ENCODE measurements at regions not wholly inside any gene's neighbourhood (a gene's known extent, or its start where the extent isn't known, plus 50 kb on each side); places are given as distances from the start of the nearest gene placed in this dataset.
"Not testable (repeated sequence)": the region's sequence is repeated elsewhere in the genome, so short reads cannot be mapped to it uniquely, and the experiment has no call there.

- not testable (repeated sequence) for ATAC-seq, DNase-seq
These were observed 135.9 kb upstream of the PROKR2 start for GRCh38 chr20:5452691-5453090.

DNA sequence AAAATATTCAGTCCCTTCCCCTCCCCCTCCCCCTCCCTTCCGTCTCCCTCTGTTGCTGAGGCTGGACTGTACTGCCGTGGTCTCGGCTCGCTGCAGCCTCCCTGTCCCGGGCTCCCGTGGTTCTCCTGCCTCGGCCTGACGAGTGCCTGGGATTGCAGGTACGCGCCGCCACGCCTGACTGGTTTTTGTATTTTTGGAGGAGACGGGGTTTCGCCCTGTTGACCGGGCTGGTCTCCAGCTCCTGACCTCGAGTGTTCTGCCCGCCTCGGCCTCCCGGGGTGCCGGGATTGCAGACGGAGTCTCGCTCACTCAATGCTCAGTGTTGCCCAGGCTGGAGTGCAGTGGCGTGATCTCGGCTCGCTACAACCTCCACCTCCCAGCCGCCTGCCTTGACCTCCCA lies 135.5 kb upstream of the PROKR2 start:
- not testable (repeated sequence) for ATAC-seq, DNase-seq

- no peak for ATAC-seq
- DNase-seq, result no peak
These were observed 135.0 kb upstream of the PROKR2 start for GRCh38 chr20:5451643-5452210.

DNA sequence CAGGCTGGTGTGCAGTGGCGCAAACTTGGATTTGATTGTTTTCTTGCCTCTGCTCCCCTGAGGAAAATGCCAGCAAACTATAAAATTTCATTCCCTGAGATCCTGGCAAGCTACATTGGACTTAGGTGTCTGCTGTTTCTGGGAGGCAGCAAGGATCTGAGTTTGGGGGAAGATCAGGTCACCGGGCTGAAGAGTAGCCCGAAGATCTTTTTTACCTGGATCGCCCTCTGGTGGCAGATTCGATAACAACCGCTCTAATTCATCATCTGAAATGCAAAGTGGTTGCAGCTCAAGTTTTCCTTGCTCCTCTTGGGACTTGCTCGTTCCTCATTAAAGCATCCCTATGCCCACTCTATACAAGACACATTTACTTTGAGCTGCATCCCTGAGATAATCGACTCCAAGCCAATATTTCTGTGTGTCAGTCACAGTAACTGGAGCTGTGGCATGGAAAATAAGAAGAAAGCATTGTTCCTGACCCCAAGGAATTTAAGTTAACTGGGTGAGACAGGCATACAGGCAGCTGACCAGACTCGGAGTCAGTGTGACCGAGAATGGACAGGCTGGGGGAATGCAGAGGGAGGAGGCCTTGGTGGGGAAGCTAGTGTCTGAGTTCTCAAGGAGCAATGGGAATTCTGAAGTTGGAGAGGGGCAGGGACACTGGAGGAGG lies 131.8 kb upstream of the PROKR2 start:
- DNase-seq, result peak; percentile 65
- ATAC-seq, result no peak

DNA sequence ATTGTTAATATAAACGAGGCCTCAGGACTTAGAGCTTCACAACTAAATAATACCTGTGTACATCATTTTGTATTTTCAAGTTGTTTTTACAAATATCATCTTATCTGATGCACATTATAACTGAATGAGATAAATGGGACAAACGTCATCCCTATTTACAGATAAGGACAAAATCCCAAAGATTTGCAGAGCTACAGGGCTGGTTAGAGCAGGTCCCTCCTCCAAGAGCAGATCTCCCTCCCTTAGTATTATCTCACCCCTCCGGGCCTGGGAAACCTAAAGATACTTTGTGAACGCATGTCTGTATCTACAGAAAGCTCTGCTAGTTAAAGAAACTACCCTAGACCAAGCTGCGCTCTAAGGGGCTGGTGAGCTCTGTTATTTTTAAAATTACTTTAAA lies 130.4 kb upstream of the PROKR2 start:
- DNase-seq (no peak), ATAC-seq (no peak)

DNA sequence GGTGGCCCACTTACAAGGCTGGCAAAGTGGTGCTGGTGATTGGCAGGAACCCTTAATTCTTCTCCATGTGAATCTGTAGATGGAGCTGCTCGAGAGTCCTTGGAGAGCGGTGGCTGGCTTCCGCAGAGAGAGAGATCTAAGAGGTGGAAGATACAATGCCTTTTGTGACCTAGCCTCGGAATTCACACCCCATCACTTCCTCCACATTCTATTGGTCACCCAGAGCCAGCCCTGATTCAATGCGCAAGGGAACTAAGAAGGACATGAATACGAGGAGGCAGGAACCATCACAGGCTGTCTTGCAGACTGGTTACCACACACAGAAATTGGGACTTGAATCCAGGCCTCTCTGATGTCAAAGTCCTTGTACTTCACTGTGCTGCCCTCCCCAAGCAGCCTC lies 128.9 kb upstream of the PROKR2 start:
- DNase-seq, result no peak
- ATAC-seq, result no peak

DNA sequence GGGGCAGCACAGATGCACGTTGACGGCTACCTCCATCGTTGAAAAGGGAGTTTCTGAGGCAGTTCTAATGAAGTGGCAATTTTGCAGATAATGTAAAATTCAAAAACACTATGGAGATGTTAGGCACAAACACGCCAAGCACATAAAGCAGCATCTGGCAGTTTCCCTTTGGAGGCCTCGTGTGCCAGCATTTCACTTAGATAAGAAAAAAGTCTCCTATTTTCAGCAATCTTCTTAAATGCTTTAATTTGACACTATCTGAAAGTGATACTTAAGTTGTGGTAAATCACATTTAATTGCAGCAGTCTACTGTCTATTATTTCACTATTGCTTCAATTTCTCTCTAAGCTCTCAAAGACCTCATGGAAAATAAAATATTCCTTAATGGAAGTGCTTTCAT lies 125.3 kb upstream of the PROKR2 start:
- no peak for DNase-seq
- ATAC-seq, result no peak

GRCh38 chr20:5434116-5434515 lies 117.4 kb upstream of the PROKR2 start:
- no peak for ATAC-seq
- no peak for DNase-seq

GRCh38 chr20:5433352-5433751 lies 116.6 kb upstream of the PROKR2 start:
- ATAC-seq, result no peak

GRCh38 chr20:5432030-5432429 lies 115.3 kb upstream of the PROKR2 start:
- DNase-seq, result no peak
- ATAC-seq, result no peak

More at GRCh38 chr20:5433352-5433751, 116.6 kb upstream of the PROKR2 start:
- no peak for DNase-seq

- no peak for DNase-seq
- ATAC-seq, result no peak
These were observed 113.9 kb upstream of the PROKR2 start for GRCh38 chr20:5430670-5431069.

DNA sequence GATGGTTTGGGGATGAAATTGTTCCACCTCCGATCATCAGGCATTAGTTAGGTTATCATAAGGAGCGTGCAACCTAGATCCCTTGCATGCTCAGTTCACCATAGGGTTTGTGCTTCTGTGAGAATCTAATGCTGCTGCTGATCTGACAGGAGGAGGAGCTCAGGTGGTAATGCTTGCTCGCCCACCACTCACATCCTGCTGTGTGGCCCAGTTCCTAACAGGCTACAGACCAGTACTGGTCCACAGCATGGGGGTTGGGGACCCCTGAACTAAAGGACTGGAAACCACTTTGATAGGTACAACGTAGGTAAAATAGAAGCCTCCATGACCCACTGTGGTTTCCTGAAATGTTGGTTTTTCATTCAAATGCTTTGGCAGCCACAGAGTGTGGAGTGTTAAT lies 109.3 kb upstream of the PROKR2 start:
- ATAC-seq (no peak), DNase-seq (no peak)

DNA sequence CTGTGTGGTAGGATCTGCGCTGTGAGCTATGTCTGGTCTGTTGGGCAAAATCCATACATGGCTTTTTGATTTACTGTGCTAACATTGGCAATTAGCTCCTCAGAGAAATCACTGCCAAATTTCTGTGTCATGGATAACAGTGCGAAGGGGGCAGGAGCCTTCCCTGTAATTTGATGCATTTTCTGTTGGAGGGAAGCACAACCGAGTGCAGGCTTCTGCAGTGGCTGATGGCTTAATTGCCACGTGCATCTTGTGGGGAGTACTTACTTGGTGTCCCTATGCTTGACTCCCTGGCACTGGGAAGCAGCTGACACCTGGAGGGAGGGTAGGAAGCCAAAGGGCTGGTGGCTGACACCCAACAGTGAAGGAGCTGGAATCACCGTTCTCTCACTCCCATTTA lies 99.3 kb upstream of the PROKR2 start:
- ATAC-seq, result no peak
- DNase-seq, result no peak

- DNase-seq (no peak), ATAC-seq (no peak)
These were observed 96.6 kb upstream of the PROKR2 start for GRCh38 chr20:5413394-5413793.

DNA sequence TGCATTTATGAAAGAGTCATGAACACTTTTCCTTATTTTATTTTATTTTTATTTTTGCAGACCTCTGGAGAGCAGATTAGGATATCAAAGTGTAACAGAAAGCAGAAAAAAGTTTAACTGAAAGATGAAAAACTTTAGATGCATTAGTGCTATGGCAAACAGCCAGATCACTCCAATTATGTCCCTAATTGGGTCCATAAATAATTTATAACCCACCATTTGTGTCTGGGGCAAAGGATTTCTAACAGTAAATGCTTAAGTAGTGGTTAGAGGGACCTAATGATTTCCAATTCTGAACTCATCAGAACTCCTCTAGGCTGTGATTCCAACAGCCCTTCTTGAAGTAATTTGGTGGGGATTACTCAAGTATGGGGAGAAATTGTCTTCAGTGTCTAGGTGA lies 93.7 kb upstream of the PROKR2 start:
- no peak for ATAC-seq

GRCh38 chr20:5402903-5403531 lies 86.3 kb upstream of the PROKR2 start:
- ATAC-seq, result peak; percentile 49
- peak; percentile 36 for DNase-seq

More for the DNA sequence above, 93.7 kb upstream of the PROKR2 start:
- DNase-seq, result no peak

DNA sequence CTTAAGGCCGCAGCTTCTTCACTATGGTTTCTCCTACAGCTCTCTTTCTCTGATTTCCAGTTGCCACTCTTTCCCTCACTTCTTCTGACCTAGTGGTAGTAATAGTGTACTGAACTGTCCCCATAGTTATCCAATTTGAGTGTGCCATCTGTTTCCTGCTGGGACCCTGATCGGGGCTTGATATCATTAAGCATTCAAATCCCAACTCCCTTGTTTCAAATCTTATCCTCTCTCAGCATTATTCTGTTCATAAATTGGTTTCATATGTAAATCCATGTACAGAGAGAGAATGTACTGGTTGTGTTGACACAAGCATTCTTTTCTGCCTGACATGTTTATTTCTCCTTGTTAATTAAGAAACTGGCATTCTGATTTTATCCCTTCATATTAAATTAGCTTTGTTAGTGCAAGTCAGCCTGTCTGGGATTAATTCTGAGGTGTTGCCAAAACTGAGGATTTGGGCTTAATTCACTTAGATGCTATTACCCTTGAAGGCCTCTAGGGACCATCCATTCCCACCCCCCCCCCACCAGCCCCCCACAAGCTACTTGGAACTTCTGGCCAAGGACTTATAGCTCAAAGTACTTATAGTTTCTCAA lies 84.6 kb upstream of the PROKR2 start:
- ATAC-seq (no peak), DNase-seq (no peak)

DNA sequence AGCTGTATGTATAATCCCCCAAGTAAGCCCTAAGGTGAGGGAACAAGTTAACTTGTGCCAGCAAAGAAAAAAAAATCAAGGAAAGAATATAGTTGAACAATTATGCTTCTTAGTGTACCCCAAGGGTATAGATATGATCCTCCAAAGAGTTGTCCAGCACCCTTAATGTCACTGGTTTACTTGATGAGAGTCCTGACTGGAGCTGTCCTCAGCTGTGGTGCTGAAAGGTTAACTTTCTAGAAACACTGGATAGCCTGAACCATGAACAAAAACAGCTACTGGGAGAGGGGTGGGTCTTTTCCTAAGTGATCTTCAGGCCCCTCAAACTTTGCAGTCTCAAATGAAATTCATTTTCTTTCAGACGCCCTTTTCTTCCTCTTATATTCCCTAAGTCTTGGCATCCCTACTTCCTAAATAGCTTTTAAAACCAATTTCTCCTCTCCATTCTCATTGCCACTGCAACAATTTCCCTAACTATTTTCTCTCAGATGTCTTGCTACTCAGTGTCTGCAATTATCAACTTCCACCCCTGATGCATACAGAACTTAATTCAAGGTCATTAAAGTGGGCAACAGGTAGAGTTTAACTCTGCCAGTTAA lies 83.5 kb upstream of the PROKR2 start:
- DNase-seq (peak; percentile 9), ATAC-seq (no peak)

GRCh38 chr20:5397393-5397792 lies 80.6 kb upstream of the PROKR2 start:
- DNase-seq (no peak), ATAC-seq (no peak)

GRCh38 chr20:5395932-5396727 lies 79.4 kb upstream of the PROKR2 start:
- no peak for DNase-seq
- peak; percentile 55 for ATAC-seq

- no peak for ATAC-seq
- no peak for DNase-seq
These were observed 76.6 kb upstream of the PROKR2 start for GRCh38 chr20:5393218-5393870.

- DNase-seq, result no peak
- ATAC-seq, result no peak
These were observed 74.0 kb upstream of the PROKR2 start for GRCh38 chr20:5390720-5391119.
